T1000 (cell line): ENCODE measurements at regions not wholly inside any gene's neighbourhood (a gene's known extent, or its start where the extent isn't known, plus 50 kb on each side); places are given as distances from the start of the nearest gene placed in this dataset.
"Not testable (repeated sequence)": the region's sequence is repeated elsewhere in the genome, so short reads cannot be mapped to it uniquely, and the experiment has no call there.

Experiments
- DNase-seq: peaks from one replicate; lab custom pipeline; 2025; ENCODE audit warnings: mixed read lengths; lab: John Stamatoyannopoulos, UW

DNA sequence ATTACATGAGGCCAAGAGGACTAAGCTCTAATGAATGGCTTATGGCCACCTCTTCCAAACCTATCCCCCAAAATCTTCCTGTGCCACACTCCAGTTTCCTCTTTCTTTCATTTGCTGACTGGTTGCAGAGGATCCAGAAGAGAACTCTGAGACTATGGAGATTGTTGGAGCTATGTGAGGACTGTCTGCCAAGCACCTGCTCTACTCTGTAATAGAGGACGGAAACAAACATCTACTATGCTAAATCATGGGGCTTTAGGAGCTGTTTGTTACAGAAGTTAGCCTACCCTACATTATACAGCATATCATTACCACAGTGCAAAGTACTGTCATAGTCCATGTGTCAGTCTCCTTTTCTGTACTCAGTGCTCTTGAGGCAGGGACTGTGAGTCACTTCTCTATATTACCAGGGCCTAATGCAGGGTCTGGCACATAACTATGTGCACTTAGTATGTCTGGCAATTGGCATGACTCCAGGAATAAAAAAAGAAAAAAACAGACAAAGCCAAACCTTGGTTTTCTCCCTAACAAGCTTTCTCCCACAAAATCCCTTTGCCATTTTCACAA, 95.1 kb downstream of the RPAP3 start:
- DNase-seq = no peak

DNA sequence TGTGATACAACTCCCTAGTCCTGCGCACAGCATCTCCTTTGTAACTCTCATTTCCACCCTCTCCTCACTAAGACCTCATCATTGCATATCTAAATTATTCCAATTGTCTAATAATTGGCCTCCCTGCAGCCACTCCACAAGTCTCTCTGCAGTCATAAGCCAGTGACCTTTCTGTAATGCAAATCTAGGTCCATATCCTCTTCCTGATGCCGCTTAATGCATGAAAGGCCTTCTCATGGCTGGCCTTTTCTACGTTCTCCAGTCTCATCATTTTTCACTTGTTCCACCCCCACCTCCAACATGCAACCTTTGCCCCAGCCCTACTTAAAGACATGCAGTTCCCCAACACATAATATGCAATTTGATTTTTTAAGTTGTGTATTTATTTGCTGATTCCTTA, 96.0 kb downstream of the RPAP3 start:
- no peak for DNase-seq

DNA sequence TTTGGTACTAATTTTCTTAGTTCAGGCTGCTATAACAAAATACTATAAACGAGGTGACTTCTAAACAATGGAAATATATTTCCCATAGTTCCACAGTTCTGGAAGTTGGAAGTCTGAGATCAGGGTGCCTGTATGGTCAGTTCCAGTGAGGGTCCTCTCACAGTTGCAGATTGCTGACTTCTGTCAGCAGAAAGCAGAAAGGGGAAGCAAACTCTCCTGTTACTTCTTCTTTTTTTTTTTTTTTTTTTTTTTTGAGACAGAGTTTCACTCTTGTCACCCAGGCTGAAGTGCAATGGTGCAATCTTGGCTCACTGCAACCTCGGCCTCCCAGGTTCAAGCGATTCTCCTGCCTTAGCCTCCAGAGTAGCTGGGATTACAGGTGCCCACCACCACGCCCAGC, 97.2 kb downstream of the RPAP3 start:
- DNase-seq = not testable (repeated sequence)

DNA sequence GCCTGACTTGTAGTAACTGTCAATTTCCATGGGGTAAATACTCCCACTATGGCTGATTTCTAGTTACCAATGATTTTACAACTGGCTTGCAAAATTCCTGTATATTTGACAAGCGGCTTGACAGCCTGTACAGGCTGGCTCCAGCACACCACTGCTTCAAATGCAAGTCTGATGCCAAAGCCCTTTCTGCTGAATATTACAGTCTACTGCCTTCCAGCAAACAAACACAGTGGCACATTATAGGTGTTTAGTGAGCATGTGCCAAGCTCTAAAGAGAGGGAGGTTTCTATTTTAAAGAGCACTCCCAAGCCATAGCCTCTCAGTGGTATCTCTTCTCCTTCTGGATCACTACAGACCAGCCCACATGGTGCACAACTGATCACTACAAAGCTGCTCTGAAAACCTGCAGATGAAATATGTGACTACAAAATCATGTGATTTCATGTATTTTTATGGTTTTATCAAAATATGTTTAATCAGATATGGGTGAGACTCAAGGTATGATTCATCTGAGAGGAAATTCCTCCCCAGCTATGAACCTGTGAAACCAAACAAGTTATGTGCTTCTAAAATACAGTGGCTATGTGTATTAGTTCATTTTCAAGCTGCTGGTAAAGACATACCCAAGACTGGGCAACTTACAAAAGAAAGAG, 101.5 kb downstream of the RPAP3 start:
- no peak for DNase-seq

DNA sequence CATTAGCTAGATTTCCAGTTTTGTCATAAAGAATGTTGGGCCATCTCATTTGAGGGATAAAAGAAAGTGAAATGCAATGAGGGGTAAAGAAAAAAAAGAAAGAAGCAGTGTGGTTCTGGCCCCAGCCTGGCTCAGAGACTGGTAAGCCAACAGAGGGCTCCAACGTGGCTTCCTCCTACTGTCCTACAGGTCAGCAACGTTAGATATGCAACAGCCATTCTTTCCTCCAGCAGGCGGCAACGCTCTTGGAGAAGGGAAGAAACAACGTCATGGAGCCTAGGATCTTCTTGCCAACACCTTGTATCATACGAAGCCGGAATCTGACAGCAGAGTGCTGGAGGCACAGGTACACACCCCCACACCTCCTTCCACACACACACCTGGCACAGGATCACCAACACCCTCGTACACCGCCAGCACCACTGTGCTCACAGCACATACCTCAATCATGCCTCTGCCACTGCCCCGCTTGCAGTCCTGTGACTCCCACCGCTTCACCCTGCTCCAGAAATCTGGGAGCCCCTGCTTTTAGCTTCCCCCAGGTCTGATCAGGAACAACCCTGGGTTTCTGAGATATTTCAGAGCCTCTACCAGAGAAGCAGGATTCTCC, 102.8 kb downstream of the RPAP3 start:
- no peak for DNase-seq

DNA sequence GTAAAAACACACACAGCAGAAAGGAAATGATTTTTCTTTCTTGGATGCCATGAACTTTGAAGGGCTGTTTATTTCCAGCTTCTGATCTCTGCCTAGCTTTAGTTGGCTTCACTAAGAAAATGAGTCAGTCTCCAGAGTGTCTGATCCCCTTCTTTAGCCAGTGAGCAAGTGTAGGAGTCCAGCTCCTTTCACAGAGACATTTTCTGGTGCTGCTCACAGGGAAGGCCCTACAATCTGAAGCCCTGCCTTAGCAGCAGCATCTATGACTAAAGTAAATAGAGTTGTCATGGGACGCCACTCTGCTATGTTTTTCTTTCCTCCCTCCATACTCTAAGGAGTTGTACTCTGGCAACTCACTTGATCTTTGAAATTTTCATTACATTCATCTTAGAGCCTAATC, 103.5 kb downstream of the RPAP3 start:
- DNase-seq = no peak

DNA sequence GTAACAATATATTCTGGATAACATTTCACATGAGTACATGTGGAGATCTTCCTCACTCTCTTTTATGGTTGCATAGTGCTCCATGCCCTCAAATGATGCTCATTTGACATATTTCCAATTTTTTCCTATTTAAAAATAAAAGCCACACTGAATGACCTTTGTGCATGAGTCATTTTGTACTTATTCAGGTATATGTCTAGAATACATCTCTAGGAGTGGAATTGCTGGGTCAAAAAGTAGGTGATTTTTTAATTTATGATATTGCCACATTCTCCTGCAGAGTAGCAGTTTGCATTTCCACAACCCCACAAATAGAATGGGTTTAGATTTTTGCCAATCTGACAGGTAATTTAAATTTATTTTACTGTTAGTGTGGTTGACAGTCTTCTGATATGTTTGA, 104.8 kb downstream of the RPAP3 start:
- DNase-seq = no peak

DNA sequence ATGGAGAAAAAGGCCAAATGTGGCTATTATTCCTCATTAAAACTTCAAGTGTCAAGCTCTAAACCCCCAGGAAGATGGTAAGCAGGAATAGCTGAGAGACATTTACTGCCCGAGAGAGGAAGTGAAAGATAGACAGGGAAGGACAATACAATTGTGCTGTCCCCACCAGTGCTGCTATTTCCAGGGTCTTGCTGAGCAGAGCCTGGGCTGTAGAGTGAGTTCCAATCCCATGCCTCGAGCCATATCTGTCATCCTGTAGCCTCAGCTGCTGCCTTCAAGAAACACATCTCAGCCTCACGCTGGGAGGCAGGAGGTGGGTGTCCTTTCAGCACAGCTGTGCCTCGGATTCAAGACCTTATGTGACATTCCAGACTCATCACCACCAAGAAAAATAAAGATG, 114.0 kb downstream of the RPAP3 start:
- DNase-seq = no peak

DNA sequence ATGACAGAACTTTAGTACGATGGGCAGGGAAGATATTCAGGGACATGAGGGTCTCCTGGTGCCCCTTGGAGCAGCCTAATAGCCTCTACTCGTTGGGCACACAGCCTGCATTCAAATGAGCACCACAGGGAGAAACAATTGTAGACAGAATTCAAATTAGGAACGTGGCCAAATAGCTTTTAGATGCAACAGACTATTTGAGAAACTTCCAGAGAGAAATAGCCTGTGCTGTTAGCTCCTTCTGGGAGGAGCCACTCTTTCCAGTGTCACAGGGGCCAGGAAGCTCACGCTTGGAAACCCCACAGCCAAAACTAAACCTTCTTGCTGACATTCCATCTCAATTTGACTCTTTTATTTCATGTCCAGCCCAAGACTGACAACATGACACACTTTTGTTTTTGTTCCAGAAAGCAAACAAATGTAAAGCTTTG, 114.5 kb downstream of the RPAP3 start:
- no peak for DNase-seq

DNA sequence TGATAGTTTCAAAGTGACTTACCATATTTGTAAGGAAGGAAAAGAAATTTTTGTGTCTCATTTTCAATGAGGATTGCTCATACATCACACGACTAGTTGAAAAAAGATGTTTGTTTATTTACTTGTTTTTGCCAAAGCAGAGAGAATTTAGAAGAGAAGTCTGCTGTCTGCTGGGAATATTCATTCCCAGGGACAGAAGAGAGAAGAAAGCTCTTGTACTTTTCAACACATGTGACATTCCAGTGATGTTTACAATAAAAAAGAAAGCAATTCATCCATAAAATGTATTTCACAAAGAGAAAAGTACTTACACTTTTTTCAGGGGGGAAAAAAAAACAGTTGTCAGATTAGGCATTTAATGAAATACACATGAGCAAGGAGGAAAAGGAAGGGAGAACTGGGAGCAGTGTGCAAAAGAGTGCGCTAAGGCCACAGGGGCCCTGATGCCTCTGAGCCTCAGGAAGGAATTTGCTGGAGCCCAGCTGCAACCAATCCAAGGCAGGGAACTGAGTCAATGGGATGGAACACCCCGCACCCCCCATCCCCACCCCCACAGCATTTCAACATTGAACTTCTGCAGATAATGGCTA, 115.0 kb downstream of the RPAP3 start:
- no peak for DNase-seq

DNA sequence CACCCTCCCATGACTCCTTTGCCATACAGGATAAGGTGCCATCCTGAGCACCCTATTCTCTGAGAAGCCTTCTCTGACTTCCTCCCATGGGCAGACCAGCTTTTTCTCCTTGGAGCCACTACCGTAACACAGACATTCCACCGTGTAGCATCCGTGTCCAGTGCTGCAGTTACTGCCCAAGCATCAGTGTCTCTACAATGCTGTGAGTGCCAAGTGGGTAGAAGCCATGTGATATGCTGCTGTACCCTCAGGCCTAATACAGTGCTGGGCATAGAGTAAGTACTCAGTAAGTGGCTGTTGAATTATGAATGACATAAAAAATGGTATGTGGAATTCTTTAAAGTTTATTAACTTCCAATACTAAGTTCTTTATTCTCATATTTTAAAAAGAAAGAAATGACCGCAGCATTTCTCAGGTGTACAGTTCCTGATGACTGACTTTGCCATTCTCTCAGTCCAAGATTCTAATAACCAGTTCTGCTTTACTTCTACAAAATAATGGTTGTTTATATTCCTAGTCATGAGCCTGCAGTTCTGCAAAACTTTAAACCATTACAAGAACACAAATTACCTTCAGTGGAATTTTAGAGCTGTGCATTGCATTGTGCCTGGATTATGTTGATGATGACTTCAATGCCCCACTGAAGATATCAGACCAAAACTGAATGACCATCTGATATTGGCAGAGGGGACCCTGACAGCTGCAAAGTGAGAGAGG, 118.7 kb downstream of the RPAP3 start:
- no peak for DNase-seq

DNA sequence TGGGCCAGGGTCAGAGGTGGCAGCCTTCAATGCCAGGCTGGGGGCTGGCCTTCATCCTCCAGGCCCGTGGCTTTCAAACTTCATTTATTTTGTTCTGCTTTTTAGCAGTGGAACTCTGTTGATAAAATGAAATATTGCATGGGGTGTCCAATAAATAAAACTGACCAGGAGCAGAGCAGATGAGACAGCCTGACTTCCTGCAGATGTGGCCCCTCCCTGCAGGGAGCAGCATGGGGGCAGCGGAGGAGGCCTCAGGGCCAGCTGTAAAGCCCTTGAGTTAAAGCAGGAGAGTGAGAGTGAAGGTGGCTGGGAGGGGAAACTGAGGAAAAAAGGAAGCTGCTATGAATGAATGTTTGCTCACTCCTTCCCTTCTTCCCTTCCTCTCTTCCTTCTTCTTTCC, 120.3 kb downstream of the RPAP3 start:
- DNase-seq = no peak

DNA sequence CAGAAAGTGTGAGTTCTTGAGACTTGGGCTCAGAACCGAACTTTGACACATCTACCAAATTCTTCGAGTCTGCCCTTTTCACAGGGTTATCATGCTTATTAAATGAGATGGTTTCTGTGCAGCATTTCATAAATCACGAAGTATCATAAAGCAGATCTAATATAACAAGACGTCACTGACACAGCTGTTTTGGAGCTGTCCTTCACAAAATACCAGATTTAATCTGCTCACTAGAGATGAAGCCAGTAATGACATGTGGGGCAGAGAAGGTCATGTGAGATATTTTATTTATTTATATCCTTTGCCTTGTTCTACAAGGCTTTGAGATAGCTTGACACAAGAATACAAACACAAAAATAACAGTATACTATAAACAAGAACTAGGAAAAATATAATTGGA, 127.0 kb downstream of the RPAP3 start:
- no peak for DNase-seq

DNA sequence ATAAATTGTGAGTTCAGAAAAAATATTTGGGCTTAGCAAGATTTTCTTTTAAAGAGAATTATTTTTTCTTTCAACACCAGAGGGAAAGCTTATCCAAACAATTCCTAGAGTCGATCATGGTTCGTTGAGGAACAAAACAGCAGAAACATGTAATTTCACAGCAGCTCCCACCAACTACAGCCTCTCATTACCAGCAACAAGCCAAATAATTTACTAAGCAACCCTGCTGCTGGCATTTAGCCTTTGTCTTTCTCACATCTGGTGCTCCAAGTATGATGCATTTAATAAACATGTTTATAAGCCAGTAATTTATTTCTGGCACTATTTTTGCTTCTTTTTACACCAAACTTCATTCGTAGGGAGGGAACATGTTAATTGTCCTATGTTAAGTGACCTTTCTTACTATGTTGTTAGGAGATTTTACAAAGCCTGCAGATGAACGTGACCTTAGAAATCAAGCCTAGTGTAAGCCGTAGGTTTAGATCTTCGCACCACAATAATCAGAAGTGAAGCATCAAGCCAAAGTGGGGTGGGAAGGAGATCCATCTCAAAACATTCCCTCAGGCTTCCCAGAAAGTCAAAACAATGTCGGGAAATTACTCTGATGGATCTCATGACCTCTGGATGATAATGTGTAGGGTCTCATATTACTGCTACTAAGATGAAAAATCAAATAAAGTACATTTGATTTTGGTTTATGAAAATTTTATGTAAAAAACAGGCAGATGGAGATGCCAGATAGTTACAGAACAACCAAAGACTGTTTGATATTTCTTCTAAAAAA, 128.4 kb downstream of the RPAP3 start:
- no peak for DNase-seq

DNA sequence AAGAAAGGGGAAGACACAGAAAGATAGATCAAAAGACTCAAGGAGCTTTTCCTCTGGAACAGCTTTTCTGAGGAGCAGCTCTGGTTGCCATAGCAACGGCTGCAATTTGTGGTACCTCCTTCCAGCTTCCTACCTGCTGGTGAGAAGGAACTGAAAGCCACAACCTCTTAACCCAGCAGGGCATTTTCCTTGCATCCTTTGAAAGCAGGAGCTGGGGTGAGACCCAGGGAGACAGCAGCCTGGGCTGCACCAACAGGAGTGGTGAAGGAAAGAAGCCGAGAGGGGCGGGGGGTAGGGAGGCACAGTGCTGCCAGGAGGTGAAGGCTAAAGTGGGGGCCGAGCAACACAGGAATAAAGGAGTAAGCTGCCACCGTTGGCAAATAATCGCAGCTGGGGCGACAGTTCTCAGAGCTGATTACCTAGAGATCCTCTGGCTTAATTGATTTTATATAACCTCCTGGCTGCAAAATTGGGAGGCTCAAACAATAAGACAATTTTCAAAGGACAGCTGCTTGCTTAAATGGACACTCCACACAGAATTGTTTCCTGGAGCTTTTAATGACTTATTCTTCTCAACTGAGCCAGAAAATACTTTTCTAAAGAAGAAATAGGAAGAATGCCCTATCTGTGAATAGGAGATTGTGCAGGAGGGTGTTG, 129.4 kb downstream of the RPAP3 start:
- DNase-seq = no peak

DNA sequence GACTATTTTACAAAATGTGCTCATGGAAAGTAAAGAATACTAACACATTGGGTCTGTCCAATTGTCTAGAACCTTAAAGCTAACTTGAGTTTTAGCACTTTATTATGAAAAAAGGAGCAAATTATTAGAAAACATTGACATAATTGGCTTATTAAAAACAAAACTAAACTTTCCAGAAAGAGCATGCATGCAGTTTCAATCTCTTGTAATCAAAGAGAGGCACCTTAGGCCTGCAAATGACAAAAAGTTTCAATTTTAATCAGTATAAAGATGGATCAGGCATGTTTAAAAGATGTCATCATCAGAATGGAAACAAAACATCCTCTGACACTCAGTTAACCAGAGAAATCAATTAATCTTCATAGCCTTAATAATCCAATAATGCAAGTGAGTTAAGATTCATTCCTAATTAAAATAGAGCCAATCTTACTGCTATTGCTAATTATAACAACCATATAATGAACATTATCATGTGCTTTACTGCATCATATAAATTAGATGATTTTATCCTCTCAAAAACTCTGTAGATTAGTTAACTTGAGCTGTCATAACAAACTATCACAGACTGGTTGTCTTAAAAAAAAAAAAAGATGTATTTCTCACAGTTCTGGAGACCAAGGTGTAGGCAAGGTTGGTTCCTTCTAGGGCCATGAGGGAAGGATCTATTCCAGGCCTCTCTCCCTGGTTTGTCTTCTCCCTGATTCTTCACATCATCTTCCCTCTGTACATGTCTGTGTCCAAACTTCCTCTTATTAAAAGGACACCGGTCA, 131.4 kb downstream of the RPAP3 start:
- no peak for DNase-seq

DNA sequence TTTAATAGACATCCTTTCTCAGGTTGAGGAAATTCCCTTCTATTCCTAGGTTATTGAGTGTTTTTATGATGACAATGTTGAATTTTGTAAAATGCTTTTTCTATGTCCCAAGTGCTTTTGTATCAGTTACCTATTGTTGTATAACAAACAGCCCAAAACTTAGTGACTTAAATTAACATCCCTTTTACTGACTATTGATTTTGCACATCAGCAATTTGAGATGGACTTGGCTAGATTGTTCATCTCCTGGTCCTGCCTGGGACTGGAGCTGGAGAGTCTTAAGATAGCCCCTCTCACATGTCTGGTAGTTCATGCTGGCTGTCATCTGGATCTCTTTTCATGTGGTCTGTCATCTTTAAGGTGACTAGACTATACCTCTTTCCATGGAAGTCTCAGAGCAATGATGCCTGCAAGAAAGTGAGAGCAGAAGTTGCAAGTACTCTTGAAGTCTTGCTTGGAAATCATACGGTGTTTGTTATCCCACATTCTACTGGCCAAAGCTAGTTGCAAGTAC, 132.6 kb downstream of the RPAP3 start:
- no peak for DNase-seq

DNA sequence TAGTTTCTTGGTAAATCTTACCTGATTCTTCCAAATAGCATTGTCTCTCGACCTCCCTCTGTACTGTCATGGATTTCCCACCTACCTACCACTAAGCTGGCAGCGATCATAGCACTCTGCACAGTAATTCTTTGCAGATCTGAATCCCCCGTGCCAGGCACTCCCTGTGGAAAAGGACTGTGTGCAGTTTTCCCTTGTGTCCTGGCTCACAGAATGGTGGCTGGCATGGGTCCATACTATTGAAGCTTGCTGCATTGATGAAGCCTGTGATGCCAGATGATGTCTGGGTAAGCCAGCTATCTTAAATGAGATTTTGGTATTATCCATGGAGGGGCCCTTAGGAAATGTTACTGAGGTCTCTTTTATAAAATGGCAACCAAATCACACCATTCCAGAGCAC, 135.7 kb downstream of the RPAP3 start:
- no peak for DNase-seq

DNA sequence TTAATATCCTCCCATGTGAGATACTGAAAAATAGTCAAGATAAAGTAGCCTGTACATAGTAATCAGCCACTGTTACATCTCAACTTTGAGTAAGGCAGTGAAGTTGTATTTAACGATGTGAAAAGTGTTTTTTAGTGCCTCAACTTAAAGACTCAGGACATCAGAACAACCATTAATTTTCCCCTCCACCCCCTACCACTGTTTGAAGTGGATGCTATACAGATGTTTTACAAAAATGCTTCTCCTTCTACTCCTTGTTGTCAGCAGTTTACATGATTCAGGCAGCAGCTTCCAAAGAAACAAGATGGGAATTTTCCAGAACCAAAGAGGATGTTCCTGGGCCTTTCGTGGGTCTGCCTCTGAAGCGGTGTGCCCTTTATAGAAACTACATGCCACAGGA, 143.6 kb downstream of the RPAP3 start:
- no peak for DNase-seq

DNA sequence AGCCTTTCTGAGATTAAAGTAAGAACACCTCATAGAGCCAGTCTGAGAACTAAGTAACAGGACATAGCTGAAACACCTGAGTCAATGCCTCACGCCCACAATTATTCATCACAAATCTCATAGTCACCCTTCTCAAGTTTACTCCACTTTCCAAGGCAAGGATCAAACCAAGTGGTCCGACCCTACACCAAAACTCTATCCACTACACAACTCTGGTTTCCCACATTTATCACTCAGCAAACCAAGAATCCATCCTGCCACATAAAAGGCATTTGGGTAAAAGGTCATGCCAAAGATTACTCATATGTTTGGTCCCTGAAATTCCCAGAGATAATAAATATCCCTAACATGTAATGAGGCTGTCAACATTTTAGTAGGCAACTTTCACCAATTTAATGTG, 144.1 kb downstream of the RPAP3 start:
- no peak for DNase-seq
